HEK293T (cell line): ENCODE measurements at regions not wholly inside any gene's neighbourhood (a gene's known extent, or its start where the extent isn't known, plus 50 kb on each side); places are given as distances from the start of the nearest gene placed in this dataset.

ENCODE experiments used
- CTCF ChIA-PET: fragments of 350-600 bp; formaldehyde crosslinking; extraction: SDS; loops from one replicate; lab custom pipeline; 2021; ENCODE audit warnings: antibody characterized with exemption, inconsistent platforms; lab: Yijun Ruan, JAX
- POLR2A ChIA-PET: fragments of 350-600 bp; formaldehyde crosslinking; extraction: SDS; loops from one replicate; lab custom pipeline; 2020; ENCODE audit warnings: antibody characterized with exemption, inconsistent platforms; lab: Yijun Ruan, JAX
- DNase-seq: peaks from one replicate; pipeline ENCODE4 v3.0.0; 2012; ENCODE audit warnings: mixed read lengths; ENCODE audit errors: extremely low spot score
- ARNT ChIP-seq: fragments of 450-650 bp; IDR thresholded peaks from 2 replicates; pipeline ENCODE4 v1.6.1; 2017; ENCODE audit warnings: mild to moderate bottlenecking
- BHLHE40 ChIP-seq: fragments of 450-650 bp; IDR thresholded peaks from 2 replicates; pipeline ENCODE4 v1.6.1; 2016; ENCODE audit warnings: mild to moderate bottlenecking, moderate library complexity, borderline replicate concordance
- CTBP1 ChIP-seq: fragments of 450-650 bp; IDR thresholded peaks from 2 replicates; pipeline ENCODE4 v1.6.1; 2016; ENCODE audit warnings: borderline replicate concordance
- ELF4 ChIP-seq: fragments of 450-650 bp; IDR thresholded peaks from 2 replicates; pipeline ENCODE4 v1.6.1; 2017; ENCODE audit warnings: antibody characterized with exemption
- FOXA1 ChIP-seq: fragments of 450-650 bp; IDR thresholded peaks from 2 replicates; pipeline ENCODE4 v1.6.1; 2016; ENCODE audit warnings: mild to moderate bottlenecking
- FOXK2 ChIP-seq: fragments of 450-650 bp; IDR thresholded peaks from 2 replicates; pipeline ENCODE4 v1.6.1; 2016; ENCODE audit warnings: mild to moderate bottlenecking
- FOXM1 ChIP-seq: fragments of 450-650 bp; IDR thresholded peaks from 2 replicates; pipeline ENCODE4 v1.6.1; 2017; ENCODE audit warnings: mild to moderate bottlenecking, borderline replicate concordance
- HDGF ChIP-seq: fragments of 450-650 bp; IDR thresholded peaks from 2 replicates; pipeline ENCODE4 v1.6.1; 2017; ENCODE audit warnings: antibody characterized with exemption, borderline replicate concordance
- L3MBTL2 ChIP-seq: fragments of 450-650 bp; conservative IDR thresholded peaks from 2 replicates; pipeline ENCODE4 v1.6.1; 2016; ENCODE audit warnings: mild to moderate bottlenecking
- LEF1 ChIP-seq: fragments of 450-650 bp; IDR thresholded peaks from 2 replicates; pipeline ENCODE4 v1.6.1; 2017; ENCODE audit warnings: mild to moderate bottlenecking, borderline replicate concordance
- NFRKB ChIP-seq: fragments of 450-650 bp; IDR thresholded peaks from 2 replicates; pipeline ENCODE4 v1.6.1; 2016; ENCODE audit warnings: mild to moderate bottlenecking, moderate library complexity
- SP1 ChIP-seq: fragments of 450-650 bp; IDR thresholded peaks from 2 replicates; pipeline ENCODE4 v1.6.1; 2017
- SUZ12 ChIP-seq: fragments of 450-650 bp; IDR thresholded peaks from 2 replicates; pipeline ENCODE4 v1.6.1; 2016; ENCODE audit warnings: mild to moderate bottlenecking
- TARDBP ChIP-seq: fragments of 450-650 bp; IDR thresholded peaks from 2 replicates; pipeline ENCODE4 v1.6.1; 2016
- ZNF384 ChIP-seq: fragments of 450-650 bp; IDR thresholded peaks from 2 replicates; pipeline ENCODE4 v1.6.1; 2016
- TF ChIP-seq, protein P1 (sequence below): fragments of 450-650 bp; IDR thresholded peaks from 2 replicates; pipeline ENCODE4 v1.6.1; 2016

DNA sequence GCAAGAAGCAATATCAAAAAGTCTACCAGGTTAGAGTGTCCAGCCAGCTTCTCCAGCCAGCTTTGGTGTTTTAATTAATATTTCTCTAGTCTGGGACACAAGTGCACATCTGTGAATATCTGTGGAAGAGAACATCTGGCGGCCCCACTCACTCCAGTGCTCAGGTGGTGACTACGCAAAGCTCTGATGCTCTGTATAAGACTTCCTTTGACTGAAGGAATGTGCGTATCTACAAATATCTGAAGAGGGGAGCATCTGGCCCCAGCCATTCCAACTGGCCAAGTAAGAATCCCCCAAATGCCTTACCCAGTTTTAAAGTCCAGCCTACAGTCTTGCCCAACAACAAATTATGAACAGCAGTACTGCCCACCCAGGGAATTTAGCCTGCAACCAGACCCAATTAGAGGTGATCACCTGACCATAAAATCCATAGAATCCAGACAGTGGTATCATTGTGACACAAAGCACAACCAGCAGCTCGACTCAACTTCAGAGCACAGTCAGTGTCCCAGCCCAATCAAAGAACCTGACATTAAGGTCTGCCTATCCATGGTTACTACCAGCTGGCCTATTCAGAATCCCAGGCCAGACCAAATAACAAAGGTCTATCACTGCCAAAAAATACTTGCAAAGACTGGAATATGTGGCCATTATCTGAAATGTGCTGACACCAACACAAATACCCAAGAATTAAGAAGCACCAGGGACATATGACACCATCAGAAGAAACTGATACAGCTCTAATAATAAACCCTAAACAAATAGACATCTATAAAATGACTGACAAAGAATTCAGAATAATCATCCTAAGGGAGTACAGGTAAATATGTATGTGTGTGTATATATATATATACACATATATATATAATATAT, 76.1 kb upstream of the MANEA start:
- ChIA-PET POLR2A (no interaction called here), CTCF (no interaction called here)
- no peak for DNase-seq
- TF ChIP-seq LEF1: no peak
- TF ChIP-seq, protein P1, sequence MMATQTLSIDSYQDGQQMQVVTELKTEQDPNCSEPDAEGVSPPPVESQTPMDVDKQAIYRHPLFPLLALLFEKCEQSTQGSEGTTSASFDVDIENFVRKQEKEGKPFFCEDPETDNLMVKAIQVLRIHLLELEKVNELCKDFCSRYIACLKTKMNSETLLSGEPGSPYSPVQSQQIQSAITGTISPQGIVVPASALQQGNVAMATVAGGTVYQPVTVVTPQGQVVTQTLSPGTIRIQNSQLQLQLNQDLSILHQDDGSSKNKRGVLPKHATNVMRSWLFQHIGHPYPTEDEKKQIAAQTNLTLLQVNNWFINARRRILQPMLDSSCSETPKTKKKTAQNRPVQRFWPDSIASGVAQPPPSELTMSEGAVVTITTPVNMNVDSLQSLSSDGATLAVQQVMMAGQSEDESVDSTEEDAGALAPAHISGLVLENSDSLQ: no peak
- no peak for TF ChIP-seq ZNF384
- TF ChIP-seq FOXA1: no peak
- TF ChIP-seq SUZ12: no peak
- TF ChIP-seq BHLHE40: no peak
- TF ChIP-seq TARDBP: no peak
- no peak for TF ChIP-seq FOXK2

DNA sequence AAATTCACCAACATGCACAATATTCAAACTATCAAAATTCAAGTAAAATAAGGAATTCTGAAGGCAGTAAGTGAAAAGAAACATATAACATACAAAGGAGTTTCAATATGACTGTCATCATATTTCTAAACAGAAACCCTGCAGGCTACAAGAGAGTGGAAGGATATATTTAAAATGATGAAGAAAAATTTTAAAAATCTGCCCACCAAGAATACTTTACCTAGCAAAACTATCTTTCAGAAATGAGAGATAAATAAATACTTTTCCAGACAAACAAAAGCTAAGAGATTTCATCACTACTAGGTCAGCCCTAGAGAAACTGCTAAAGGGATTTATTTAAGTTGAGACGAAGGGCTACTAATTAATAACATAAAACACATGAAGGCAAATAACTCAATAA, 73.8 kb upstream of the MANEA start:
- ChIA-PET CTCF (no interaction called here), POLR2A (no interaction called here)
- DNase-seq: no peak

DNA sequence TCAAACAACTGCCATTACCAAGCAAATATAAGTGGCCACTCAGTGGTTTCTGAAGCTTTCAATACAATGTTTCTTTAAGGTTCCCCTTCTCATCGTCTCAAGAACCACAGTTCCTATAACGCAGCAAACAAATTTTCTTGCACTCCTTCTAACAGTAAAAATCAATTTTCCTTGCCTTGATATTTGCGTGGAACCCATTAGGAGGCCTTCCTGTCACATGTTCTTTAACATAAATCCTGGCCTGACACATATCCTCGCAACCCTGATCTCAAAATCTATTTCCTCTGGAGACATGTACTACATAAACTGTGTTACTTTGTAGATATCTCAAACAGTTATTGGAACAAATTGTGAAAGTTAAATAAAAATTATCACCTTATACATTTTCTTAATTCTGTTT, 65.9 kb upstream of the MANEA start:
- ChIA-PET POLR2A (no interaction called here), CTCF (no interaction called here)
- DNase-seq: no peak
- TF ChIP-seq FOXK2: no peak
- no peak for TF ChIP-seq SP1
- no peak for TF ChIP-seq CTBP1

More for the DNA sequence above, 73.8 kb upstream of the MANEA start:
- no peak for TF ChIP-seq FOXM1
- TF ChIP-seq LEF1: no peak
- TF ChIP-seq BHLHE40: no peak
- TF ChIP-seq NFRKB: no peak
- TF ChIP-seq TARDBP: no peak
- TF ChIP-seq SUZ12: no peak
- no peak for TF ChIP-seq ARNT

DNA sequence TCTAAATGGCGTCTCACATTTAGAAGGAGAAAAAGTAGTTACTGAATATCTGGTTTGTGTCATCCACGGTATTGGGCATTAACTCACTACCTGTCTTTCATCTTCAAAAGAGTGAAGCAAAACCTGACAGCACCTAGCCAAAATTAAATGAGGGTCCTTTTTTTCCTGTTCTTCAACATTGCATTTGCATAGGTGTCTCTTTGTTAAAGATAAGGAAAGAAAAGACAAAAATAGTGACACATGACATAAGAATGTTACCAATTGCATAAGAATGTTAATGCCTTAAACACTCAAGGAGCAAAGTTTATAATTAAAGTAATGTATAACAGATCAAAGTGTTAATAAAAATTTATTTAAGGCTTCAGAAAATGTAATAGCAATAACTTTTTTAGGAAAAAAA, 61.4 kb upstream of the MANEA start:
- TF ChIP-seq FOXM1: no peak
- no peak for TF ChIP-seq SUZ12
- TF ChIP-seq ARNT: no peak
- no peak for TF ChIP-seq SP1
- TF ChIP-seq L3MBTL2: no peak
- no peak for TF ChIP-seq LEF1
- ChIA-PET POLR2A (no interaction called here), CTCF (no interaction called here)
- DNase-seq: no peak

DNA sequence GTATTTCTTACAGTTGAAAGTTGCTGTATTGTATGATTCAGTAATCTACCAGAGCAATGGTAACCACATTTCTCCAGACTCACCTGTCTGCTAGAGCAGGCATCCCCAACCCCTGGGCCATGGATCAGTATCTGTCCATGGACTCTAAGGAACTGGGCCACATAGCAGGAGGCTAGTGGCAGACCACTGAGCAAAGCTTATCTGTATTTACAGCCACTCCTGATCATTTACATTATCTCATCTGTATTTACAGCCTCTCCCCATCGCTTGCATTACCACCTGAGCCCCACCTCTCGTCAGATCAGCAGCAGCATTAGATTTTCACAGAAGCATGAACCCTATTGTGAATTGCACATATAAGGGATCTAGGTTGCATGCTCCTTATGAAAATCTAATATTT, 60.3 kb upstream of the MANEA start:
- no peak for DNase-seq
- TF ChIP-seq SP1 (no peak), LEF1 (no peak), TARDBP (no peak), L3MBTL2 (no peak), ARNT (no peak)
- ChIA-PET CTCF (no interaction called here), POLR2A (no interaction called here)

DNA sequence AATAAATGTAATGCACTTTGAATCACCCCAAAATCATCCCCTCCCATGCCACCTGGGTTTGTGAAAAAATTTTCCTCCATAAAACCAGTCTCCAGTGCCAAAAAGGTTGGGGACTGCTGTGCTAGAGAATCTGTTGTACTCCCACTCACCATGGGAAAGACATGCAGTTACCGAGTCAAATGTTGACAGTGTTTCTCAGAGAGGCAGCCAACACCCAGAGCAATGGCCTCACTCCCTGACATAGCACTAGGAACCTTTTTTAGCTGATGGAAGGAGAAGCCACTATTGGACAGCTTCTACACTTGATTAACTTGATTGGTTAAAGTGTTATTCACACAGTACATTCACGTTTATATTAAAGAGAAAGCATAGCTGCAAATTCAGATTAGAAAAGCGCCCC, 59.8 kb upstream of the MANEA start:
- CTCF ChIA-PET: no interaction called here
- POLR2A ChIA-PET: no interaction called here
- DNase-seq: no peak
- no peak for TF ChIP-seq ZNF384
- no peak for TF ChIP-seq ARNT
- TF ChIP-seq ELF4: no peak
- no peak for TF ChIP-seq NFRKB
- no peak for TF ChIP-seq FOXM1
- no peak for TF ChIP-seq SP1
- TF ChIP-seq TARDBP: no peak
- TF ChIP-seq L3MBTL2: no peak
- no peak for TF ChIP-seq SUZ12
- TF ChIP-seq, protein P1: no peak
- TF ChIP-seq FOXK2: no peak

DNA sequence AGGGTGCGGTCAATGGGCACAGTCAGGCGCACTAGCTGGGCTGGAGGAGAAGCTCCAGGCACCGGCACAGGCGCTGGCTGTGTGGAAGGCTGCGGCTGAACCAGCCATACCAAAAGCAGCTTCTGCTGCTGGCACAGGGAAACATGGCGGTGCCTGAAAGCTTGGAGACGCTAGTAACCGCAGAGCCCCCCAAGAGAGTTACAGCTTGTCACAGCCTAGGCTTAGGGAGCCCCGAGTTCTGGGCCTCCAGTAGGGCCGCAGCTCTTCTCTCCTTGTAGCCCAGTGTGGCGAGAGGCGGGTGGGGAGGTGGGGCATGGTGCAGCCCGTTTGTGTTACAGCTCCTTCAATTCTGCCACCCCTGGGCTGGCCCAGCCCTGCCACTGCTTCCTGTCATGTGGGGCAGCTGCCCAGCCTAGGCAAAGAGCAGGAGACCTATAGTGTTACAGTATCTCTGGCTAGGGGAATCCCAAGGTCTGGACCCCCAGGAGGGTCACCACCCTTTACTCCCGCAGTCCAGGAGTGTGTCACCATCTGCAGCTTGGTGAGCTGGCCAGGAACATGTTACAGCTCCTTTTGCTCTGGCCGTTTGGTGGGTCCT, 58.6 kb upstream of the MANEA start:
- TF ChIP-seq CTBP1 (no peak), SUZ12 (no peak), ELF4 (no peak), L3MBTL2 (no peak), FOXM1 (no peak), LEF1 (no peak), HDGF (no peak), FOXA1 (no peak), SP1 (no peak), FOXK2 (no peak), NFRKB (no peak), BHLHE40 (no peak), ZNF384 (no peak), TARDBP (no peak), ARNT (no peak)
- TF ChIP-seq, protein P1: no peak
- no peak for DNase-seq
- CTCF ChIA-PET: no interaction called here
- POLR2A ChIA-PET: no interaction called here
